Activated CD4-positive, alpha-beta T cell treated with anti-CD3 and anti-CD28 coated beads, Interleukin-10, Interleukin-2, amounts not matched to agents 100 ng/mL and 50 ng/mL, durations not matched to agents 16 hours and 8 hours (primary cell): ENCODE measurements at regions not wholly inside any gene's neighbourhood (a gene's known extent, or its start where the extent isn't known, plus 50 kb on each side); places are given as distances from the start of the nearest gene placed in this dataset.

Experiments
- DNase-seq: peaks from one replicate; pipeline ENCODE4 v3.0.0-alpha.2; 2020

DNA sequence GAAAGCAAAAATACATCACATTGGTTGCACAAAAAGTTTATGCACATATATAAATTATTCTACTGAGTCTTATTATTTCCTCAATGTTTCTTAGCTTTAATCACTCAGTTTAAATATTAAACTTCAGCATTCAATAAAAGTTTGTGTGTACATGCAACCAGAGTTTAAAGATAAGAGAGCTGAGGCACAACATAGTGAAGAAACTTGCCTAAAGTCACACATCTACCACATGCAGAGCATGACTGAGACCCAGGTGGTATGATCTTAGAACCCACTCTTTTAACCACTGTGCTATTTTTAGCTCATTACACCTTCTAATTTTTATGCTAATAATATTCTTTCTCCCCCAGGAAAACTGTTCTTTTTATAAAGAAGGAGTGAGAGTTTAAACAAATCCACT lies 96.1 kb upstream of the GOLIM4 start:
- no peak for DNase-seq

GRCh38 chr3:168187233-168187632 lies 91.5 kb upstream of the GOLIM4 start:
- DNase-seq = no peak

DNA sequence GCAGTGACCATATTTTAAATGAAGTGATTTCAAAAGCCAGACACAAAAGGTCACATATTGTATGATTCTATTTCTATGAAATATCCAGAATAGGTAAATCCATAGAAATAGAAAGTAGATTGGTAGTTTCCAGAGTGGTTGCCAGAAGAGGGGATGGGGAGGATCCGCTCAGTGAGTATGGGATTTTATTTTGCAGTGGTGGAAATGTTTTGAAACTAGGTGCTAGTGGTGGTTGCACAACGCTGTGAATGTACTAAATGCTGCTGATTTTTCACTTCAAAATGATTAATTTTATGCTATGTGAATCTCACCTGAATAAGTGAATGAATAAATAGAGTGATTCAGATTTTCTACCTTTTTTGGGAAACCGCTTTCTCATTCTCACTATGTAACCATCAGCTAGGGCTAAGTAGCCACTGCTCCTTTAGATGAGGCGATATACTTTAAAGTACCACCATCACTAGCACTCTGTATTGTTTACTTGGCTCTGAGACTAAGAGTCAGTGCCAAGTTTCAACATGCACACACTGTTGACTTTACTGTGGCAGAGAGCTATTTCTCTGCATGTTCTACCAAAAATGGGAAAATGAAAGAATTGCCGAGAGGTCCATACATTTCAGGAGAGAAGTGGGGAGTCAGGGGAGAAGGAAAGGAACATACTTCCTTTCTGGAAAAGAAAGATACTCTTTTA lies 90.7 kb upstream of the GOLIM4 start:
- DNase-seq = no peak

- no peak for DNase-seq
These were observed 88.0 kb upstream of the GOLIM4 start for GRCh38 chr3:168183774-168184173.

GRCh38 chr3:168168743-168169142 lies 73.0 kb upstream of the GOLIM4 start:
- no peak for DNase-seq

DNA sequence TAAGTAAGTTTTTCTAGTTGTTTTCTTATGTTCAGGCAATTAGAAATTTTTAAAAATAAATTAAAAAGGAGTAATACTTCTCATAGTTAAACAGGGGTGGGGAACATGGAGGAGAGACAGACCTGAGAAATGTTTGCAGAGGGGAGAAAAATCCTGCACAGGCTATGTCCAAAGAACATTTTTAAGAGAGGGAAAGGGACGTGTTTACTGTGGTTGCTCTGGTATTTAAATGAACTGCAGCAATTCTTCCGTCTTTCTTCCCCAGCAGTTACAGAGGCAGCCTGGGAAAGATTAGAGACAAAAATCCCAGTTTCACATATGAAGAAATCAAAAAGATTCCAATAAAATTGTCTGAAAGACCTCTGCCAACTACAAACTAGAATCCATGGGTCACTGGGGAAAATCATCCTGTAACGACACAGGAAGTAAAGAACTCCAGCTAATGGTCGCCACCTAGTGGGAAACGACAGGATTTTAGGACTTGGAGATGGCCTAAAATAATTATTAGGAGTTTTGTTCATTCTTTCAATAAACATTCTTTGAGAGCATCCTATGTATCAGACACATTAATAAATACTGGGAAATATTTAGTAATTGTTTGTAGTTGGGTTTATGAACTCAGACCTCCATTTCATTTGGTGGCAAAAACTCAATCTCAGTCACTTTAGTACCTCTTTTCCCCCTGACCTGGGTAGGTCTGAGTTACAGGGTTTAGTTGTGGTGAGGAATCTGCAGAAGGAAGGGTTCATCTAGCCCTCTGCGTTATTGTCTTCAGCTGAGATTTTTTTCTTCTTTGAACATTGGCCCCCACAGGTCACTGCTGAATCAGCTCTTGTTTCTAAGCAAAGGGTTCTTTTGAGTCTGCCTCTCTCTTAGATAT lies 69.9 kb upstream of the GOLIM4 start:
- DNase-seq = peak; percentile 51

DNA sequence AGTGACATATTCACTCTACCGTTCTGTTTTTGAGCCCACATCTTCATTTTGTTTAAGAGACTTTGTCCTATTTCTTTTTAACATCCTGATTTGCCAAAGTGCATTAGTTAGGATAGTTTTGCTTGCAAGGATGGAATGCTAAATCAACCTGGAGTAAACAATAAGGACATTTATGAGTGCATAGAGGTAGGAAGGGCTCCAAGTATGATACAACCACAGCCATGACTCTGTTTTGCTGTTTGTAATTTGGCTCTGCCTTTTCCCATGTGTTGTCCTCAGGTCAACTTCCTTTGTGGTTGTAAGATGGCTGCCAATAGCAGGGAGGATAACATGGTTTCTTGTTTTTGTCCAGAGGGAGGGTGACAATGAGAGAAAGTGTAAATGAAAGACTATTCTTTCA lies 66.4 kb upstream of the GOLIM4 start:
- DNase-seq = no peak

- DNase-seq = no peak
These were observed 66.0 kb upstream of the GOLIM4 start for GRCh38 chr3:168161696-168162095.

- no peak for DNase-seq
These were observed 62.2 kb upstream of the GOLIM4 start for GRCh38 chr3:168157903-168158302.

GRCh38 chr3:168157099-168157700 lies 61.5 kb upstream of the GOLIM4 start:
- no peak for DNase-seq

DNA sequence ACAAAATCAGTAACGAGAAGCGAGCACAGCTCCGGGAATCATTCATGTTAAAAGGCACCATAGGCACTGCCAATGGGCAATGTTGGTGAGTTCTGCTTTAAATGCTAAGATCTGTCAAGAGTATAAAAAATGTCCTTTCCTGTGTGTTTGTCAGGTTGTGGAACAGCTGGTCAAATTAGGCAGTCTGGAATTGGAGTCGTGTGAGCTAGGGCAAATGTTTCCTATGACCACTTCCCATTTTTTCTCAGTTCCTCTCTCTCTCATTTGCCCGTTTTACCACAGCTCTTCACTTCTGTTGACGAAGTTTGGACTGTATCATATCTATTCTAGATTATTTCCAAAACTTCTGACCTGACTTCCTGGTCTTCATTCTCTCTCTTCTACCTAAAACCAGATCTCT lies 60.8 kb upstream of the GOLIM4 start:
- DNase-seq = no peak

GRCh38 chr3:168155303-168155702 lies 59.6 kb upstream of the GOLIM4 start:
- no peak for DNase-seq

- DNase-seq = no peak
These were observed 58.4 kb upstream of the GOLIM4 start for GRCh38 chr3:168154089-168154488.

DNA sequence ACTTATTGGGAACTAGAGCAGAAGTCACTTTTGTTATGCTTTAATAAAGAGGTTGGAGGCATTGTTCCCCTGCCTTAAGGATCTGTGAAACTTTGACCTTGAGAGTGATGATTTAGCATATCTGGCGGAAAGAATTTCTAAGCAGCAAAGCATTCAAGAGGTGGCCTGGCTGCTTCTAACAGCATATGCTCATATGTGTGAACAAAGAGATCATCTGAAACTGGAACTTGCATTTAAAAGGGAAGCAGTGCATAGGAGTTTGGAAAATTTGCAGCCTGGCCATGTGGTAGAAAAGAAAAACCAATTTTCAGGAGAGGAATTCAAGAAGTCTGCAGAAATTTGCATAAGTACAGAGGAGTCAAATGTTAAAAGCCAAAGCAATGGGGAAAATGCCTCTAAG lies 56.4 kb upstream of the GOLIM4 start:
- DNase-seq = no peak
